DOHH2 (cell line): ENCODE measurements at regions not wholly inside any gene's neighbourhood (a gene's known extent, or its start where the extent isn't known, plus 50 kb on each side); places are given as distances from the start of the nearest gene placed in this dataset.
A peak's percentile ranks its signal among the peaks of the same experiment; 100 is the strongest.

Experiments
- H3F3A ChIP-seq: fragments of 200-600 bp; sonication (generic), shearing (Covaris generic); 2 replicates; pipeline ENCODE4 v1.6.0; 2016; ENCODE audit warnings: antibody characterized with exemption, mild to moderate bottlenecking; ENCODE audit not compliant: control insufficient read depth, insufficient read depth
- H3K27ac ChIP-seq: fragments of 200-600 bp; sonication (generic); 2 replicates; pipeline ENCODE4 v1.5.1; 2014; ENCODE audit warnings: low read depth, mild to moderate bottlenecking, low read length, moderate library complexity
- H3K27me3 ChIP-seq: fragments of 200-600 bp; sonication (generic); 2 replicates; pipeline ENCODE4 v1.6.1; 2014; ENCODE audit warnings: mild to moderate bottlenecking, low read length, mixed read lengths; ENCODE audit not compliant: control insufficient read depth
- H3K36me3 ChIP-seq: fragments of 200-600 bp; sonication (generic); 2 replicates; pipeline ENCODE4 v1.6.1; 2014; ENCODE audit warnings: mild to moderate bottlenecking, low read length, moderate library complexity, mixed read lengths; ENCODE audit not compliant: control insufficient read depth
- H3K4me1 ChIP-seq: fragments of 200-600 bp; sonication (generic); 2 replicates; pipeline ENCODE4 v1.6.1; 2014; ENCODE audit warnings: mild to moderate bottlenecking, low read length, mixed read lengths; ENCODE audit not compliant: control insufficient read depth
- H3K4me2 ChIP-seq: fragments of 200-600 bp; sonication (generic); 2 replicates; pipeline ENCODE4 v1.6.0; 2014; ENCODE audit warnings: mild to moderate bottlenecking, low read length, moderate library complexity
- H3K4me3 ChIP-seq: fragments of 200-600 bp; sonication (generic); 2 replicates; pipeline ENCODE4 v1.5.1; 2014; ENCODE audit warnings: mild to moderate bottlenecking, low read length, mixed read lengths
- H3K79me2 ChIP-seq: fragments of 200-600 bp; sonication (generic); 2 replicates; pipeline ENCODE4 v1.6.1; 2014; ENCODE audit warnings: mild to moderate bottlenecking, low read length, mixed read lengths; ENCODE audit not compliant: control insufficient read depth
- H3K9me2 ChIP-seq: fragments of 200-600 bp; sonication (generic); replicated peaks from 2 replicates; pipeline ENCODE4 v1.6.1; 2014; ENCODE audit warnings: mild to moderate bottlenecking, low read length, mixed read lengths; ENCODE audit not compliant: control insufficient read depth
- H3K9me3 ChIP-seq: fragments of 200-600 bp; sonication (generic); 2 replicates; pipeline ENCODE4 v1.6.1; 2014; ENCODE audit warnings: antibody characterized with exemption, low read length, mixed read lengths; ENCODE audit not compliant: control insufficient read depth, insufficient read depth
- H4K20me1 ChIP-seq: fragments of 200-600 bp; sonication (generic); 2 replicates; pipeline ENCODE4 v1.6.0; 2014; ENCODE audit warnings: low read depth, mild to moderate bottlenecking, antibody characterized with exemption, low read length, moderate library complexity; ENCODE audit not compliant: control insufficient read depth, insufficient read depth
- EZH2phosphoT487 ChIP-seq: fragments of 200-600 bp; sonication (generic); IDR thresholded peaks from 2 replicates; pipeline ENCODE4 v1.6.1; 2017; ENCODE audit warnings: borderline replicate concordance, mild to moderate bottlenecking, antibody characterized with exemption, low read length, moderate library complexity, mixed read lengths
- TF ChIP-seq, protein P1 (sequence below): fragments of 200-600 bp; sonication (generic); IDR thresholded peaks from one replicate; pipeline ENCODE4 v1.5.1; 2014; ENCODE audit warnings: antibody characterized with exemption, mild to moderate bottlenecking, low read depth, low read length; ENCODE audit not compliant: poor library complexity, severe bottlenecking

DNA sequence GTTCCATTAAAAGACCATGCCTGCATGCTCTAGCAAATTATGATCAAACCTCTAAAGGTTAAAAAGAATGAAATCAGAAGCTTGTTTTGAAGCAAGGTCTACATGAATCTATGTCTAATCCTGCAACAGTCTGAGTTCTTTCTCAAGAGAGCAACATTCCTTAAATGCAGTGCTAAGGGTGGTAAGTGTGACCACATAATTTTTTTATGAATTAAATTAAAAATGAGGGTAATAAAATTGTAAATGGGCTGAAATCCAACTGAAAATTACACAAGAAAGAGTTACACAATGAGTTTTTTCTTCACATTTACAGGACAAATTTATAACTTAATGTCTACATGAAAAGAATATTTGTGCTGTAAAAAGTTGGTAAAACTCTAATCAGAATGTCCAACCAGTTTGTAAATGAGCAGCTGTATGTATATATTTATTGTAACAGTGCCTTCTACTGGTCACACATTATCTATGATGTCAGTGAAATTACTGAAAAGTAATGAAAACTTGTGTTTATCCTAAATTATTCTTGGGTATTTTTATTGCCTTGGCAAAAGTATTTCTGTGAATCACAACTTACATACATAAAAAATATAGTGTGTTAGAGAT, 336.3 kb upstream of the PITX2 start:
- Histone ChIP-seq H3K27me3 (no peaks in the 10 kb centered on the region), H3K9me2 (no peaks in the 10 kb centered on the region), H3K27ac (no peak overlapping the region), H3K4me1 (peaks cover 22% of the 10 kb centered on the region), H3K4me3 (no peak overlapping the region), H4K20me1 (no peaks in the 10 kb centered on the region), H3K36me3 (no peaks in the 10 kb centered on the region), H3K4me2 (no peak overlapping the region), H3F3A (no peaks in the 10 kb centered on the region), H3K9me3 (no peaks in the 10 kb centered on the region), H3K79me2 (no peaks in the 10 kb centered on the region)
- TF ChIP-seq, protein P1, sequence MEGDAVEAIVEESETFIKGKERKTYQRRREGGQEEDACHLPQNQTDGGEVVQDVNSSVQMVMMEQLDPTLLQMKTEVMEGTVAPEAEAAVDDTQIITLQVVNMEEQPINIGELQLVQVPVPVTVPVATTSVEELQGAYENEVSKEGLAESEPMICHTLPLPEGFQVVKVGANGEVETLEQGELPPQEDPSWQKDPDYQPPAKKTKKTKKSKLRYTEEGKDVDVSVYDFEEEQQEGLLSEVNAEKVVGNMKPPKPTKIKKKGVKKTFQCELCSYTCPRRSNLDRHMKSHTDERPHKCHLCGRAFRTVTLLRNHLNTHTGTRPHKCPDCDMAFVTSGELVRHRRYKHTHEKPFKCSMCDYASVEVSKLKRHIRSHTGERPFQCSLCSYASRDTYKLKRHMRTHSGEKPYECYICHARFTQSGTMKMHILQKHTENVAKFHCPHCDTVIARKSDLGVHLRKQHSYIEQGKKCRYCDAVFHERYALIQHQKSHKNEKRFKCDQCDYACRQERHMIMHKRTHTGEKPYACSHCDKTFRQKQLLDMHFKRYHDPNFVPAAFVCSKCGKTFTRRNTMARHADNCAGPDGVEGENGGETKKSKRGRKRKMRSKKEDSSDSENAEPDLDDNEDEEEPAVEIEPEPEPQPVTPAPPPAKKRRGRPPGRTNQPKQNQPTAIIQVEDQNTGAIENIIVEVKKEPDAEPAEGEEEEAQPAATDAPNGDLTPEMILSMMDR, result peak; percentile 65
- no peak for TF ChIP-seq EZH2phosphoT487

GRCh38 chr4:110961066-110961465, 338.2 kb upstream of the PITX2 start:
- no peak overlapping the region for H3K27ac ChIP-seq
- no peak for TF ChIP-seq EZH2phosphoT487
- TF ChIP-seq, protein P1, result no peak
- H3K4me1 ChIP-seq, result peaks cover 11% of the 10 kb centered on the region
- no peaks in the 10 kb centered on the region for H3K36me3 ChIP-seq
- no peaks in the 10 kb centered on the region for H3K27me3 ChIP-seq
- H3K4me3 ChIP-seq, result no peak overlapping the region
- no peaks in the 10 kb centered on the region for H3K9me2 ChIP-seq
- no peaks in the 10 kb centered on the region for H4K20me1 ChIP-seq
- no peaks in the 10 kb centered on the region for H3K79me2 ChIP-seq
- no peaks in the 10 kb centered on the region for H3K9me3 ChIP-seq
- H3K4me2 ChIP-seq, result no peak overlapping the region
- H3F3A ChIP-seq, result no peaks in the 10 kb centered on the region

- Histone ChIP-seq H3K36me3 (no peaks in the 10 kb centered on the region), H3K4me3 (no peak overlapping the region), H3K79me2 (no peaks in the 10 kb centered on the region), H4K20me1 (no peaks in the 10 kb centered on the region), H3K4me1 (0 out of 2 replicates have a peak, but pooled peaks cover 4% of the 10 kb centered on the region), H3F3A (no peaks in the 10 kb centered on the region), H3K27ac (no peak overlapping the region), H3K27me3 (no peaks in the 10 kb centered on the region), H3K9me3 (no peaks in the 10 kb centered on the region), H3K4me2 (no peak overlapping the region), H3K9me2 (no peaks in the 10 kb centered on the region)
- no peak for TF ChIP-seq EZH2phosphoT487
- TF ChIP-seq, protein P1, result no peak
These were observed 339.7 kb upstream of the PITX2 start for GRCh38 chr4:110962616-110963015.
